ENCODE measurements at regions not wholly inside any gene's neighbourhood (a gene's known extent, or its start where the extent isn't known, plus 50 kb on each side); places are given as distances from the start of the nearest gene placed in this dataset.

DNA sequence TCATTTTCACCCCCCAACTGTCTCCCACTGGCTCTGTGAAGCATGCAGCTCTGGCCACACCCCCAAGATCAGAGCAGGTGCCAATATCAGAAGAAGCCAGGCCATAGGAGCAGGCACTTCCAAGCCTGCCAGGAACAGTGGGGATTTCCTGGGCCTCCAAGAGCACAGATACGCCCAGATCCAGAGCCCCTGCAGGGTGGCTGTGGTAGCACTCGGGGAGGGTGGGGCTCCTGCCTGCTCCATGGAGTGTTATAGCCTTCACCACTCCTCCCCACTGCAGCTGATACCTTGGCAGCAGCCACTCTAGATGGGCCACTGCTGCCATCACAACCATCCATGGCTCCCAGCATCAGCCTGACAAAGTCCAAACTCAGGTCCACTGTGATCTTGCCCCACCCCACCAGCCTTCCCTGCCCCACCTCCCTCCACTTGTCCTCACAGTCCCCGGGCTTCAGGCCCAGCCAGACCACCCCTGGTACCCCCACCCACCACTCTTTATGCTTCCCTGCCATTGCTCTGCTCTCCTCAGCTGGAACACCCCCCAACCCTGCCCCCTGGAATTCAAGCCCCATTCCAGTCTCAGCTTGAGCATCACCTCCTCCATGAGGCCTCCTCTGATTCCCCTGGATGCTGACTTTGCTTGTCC is 448.3 kb downstream of the MATN1 start:
- no peak for TF ChIP-seq RCOR1 (IDR thresholded peaks at IDR 0.05; ENCODE audit: low read depth, low read length)
- TF ChIP-seq, protein P1, sequence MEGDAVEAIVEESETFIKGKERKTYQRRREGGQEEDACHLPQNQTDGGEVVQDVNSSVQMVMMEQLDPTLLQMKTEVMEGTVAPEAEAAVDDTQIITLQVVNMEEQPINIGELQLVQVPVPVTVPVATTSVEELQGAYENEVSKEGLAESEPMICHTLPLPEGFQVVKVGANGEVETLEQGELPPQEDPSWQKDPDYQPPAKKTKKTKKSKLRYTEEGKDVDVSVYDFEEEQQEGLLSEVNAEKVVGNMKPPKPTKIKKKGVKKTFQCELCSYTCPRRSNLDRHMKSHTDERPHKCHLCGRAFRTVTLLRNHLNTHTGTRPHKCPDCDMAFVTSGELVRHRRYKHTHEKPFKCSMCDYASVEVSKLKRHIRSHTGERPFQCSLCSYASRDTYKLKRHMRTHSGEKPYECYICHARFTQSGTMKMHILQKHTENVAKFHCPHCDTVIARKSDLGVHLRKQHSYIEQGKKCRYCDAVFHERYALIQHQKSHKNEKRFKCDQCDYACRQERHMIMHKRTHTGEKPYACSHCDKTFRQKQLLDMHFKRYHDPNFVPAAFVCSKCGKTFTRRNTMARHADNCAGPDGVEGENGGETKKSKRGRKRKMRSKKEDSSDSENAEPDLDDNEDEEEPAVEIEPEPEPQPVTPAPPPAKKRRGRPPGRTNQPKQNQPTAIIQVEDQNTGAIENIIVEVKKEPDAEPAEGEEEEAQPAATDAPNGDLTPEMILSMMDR (IDR thresholded peaks at IDR 0.05), result no peak
- TF ChIP-seq HOXA7 (CRISPR knock-in tag; IDR thresholded peaks at IDR 0.05), result no peak
- no peak for TF ChIP-seq HOXB13 (CRISPR knock-in tag; IDR thresholded peaks at IDR 0.05; ENCODE audit: low read depth)
- no peak for TF ChIP-seq EP300 (IDR thresholded peaks at IDR 0.05)
- no peak for TF ChIP-seq MYC (IDR thresholded peaks at IDR 0.05; ENCODE audit: borderline replicate concordance, low read length)
- TF ChIP-seq POLR2A (IDR thresholded peaks at IDR 0.05; ENCODE audit: low read length), result no peak
- TF ChIP-seq, protein P2, sequence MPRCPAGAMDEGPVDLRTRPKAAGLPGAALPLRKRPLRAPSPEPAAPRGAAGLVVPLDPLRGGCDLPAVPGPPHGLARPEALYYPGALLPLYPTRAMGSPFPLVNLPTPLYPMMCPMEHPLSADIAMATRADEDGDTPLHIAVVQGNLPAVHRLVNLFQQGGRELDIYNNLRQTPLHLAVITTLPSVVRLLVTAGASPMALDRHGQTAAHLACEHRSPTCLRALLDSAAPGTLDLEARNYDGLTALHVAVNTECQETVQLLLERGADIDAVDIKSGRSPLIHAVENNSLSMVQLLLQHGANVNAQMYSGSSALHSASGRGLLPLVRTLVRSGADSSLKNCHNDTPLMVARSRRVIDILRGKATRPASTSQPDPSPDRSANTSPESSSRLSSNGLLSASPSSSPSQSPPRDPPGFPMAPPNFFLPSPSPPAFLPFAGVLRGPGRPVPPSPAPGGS (IDR thresholded peaks at IDR 0.05), result no peak
- TF ChIP-seq GATA3 (IDR thresholded peaks at IDR 0.05; ENCODE audit: borderline replicate concordance), result no peak
